ENCODE measurements at regions not wholly inside any gene's neighbourhood (a gene's known extent, or its start where the extent isn't known, plus 50 kb on each side); places are given as distances from the start of the nearest gene placed in this dataset.
"Not testable (repeated sequence)": the region's sequence is repeated elsewhere in the genome, so short reads cannot be mapped to it uniquely, and the experiment has no call there.

DNA sequence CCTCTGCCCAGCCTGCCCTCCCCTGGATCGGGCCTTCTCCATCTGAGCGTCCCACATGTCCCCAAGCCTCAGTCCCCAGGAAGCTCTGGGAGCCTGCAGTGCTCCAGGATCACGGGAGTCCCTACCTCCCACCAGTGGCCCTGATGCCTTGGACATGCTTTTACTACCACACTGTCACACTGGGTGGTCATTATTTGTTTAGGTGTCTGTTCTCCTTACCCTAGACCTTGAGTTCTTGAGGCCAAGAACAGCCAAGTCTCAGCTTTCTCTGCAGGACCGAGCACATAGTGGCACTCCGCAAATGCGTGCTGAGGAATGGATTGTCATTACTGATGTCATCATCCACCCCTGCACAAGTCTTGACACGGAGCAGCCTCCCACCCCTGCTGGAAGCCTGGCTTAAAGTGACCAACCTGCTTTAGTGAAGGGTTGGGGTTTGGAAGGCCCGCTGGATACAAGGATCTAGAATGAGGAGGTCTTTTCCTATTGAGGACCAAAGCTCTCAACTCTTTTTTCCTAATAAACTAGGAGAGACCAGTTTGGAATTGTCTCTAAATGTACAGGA, 132.9 kb upstream of the CRHR1 start:
- DNase-seq: no peak

GRCh38 chr17:45653616-45654015, 130.5 kb upstream of the CRHR1 start:
- no peak for DNase-seq

DNA sequence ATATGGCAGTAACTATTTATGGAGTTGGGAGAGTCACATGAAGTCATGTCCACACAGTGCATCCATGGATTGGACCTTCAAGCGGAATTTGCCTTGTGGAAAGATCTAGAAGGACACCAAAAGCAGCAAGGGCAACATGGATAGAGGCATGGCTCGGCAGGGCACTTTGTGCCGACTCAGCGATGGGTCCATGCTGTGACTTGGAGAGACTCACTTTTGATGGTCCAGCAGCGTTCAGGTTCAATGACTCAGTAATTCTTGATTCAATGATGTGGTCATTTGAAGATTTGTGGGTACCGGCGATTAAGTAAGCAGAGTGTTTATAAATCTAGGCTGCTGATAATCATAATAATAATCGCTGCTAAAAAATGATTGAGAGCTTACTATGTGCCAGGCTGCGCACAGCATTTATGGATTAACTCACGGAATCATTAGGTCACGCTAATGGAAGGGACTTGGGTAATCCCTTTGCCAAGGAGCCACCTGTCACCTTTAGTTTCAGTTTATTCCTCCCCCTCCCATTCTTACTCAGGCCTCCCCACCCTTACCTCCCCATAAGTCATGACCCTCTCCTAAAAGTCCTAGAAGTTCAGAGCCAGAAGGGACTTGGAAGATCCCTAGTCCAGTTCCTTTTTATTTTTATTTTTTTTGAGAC, 127.5 kb upstream of the CRHR1 start:
- DNase-seq: no peak

- DNase-seq: no peak
Measured at GRCh38 chr17:45660474-45660873, 123.6 kb upstream of the CRHR1 start.

- DNase-seq: no peak
Measured at GRCh38 chr17:45662432-45662831, 121.7 kb upstream of the CRHR1 start.

- DNase-seq: no peak
Measured at GRCh38 chr17:45663772-45664171, 120.3 kb upstream of the CRHR1 start.

- DNase-seq: no peak
Measured at GRCh38 chr17:45664921-45665320, 119.2 kb upstream of the CRHR1 start.

DNA sequence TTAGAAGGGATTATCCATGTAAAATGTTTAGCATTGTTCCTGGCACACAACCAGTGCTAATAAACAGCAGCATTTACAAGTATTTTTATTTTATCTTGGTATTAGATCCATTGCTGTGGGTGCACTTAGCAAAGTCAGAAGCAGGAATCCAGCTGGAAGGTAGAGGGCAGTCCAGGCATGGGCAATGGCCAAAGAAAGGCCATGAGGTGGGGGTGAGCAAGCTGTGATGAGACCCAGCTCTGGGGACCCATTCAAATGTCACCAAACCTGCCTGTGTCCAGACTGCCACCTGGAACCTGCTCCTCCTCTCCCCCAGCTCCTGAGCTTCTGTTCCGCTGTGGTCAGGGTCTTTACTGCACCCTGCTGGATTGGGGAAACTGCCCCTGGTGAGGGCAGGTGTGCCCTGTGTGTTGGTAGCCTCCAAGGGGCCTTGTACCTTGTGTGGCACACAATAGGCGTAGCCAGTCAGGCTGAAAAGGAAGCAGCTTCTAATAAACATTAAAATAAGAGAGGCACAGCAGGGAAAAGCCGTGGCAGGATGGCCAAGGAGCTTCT, 118.0 kb upstream of the CRHR1 start:
- no peak for DNase-seq

GRCh38 chr17:45666641-45667040, 117.5 kb upstream of the CRHR1 start:
- no peak for DNase-seq

- no peak for DNase-seq
Measured at GRCh38 chr17:45667591-45668171, 116.4 kb upstream of the CRHR1 start.

DNA sequence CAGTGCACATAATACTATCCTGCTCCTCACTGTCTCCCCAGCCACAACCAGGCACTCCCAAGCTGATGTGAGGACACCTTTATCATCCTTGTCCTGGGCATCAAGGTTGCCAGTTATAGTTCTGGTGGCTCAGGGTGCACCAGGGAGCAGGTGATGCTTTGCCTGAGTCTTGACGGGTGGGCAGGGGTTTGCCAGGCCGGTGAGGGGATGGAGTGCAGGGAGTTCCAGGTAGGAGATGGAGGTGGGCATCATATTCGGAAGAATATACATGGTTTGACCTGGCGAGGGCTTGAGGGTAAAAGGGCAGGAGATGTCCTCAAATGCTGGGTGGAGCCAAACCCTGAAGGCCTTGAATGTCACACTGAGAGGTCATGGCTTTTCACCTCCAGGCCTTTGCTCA, 115.8 kb upstream of the CRHR1 start:
- no peak for DNase-seq

GRCh38 chr17:45672301-45672700, 111.8 kb upstream of the CRHR1 start:
- no peak for DNase-seq

DNA sequence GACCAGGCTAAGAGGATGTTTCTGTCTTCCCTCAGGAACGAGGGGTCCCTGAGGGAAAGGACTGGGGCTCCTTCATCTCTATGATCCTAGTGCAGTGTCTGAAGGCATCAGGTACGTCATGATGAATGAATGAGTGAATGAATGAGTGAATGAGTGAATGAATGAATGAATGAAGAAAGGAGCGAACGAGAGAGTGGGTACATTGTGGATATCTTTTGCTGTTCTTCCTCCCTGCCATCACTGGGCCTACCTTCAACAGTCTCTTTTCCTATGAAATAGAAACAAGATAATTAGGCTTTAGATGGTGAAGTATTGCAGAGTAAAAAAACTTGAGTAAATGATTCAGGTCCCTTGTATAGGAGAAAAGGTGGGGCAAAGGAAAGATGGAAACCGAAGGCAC, 111.3 kb upstream of the CRHR1 start:
- DNase-seq: no peak

DNA sequence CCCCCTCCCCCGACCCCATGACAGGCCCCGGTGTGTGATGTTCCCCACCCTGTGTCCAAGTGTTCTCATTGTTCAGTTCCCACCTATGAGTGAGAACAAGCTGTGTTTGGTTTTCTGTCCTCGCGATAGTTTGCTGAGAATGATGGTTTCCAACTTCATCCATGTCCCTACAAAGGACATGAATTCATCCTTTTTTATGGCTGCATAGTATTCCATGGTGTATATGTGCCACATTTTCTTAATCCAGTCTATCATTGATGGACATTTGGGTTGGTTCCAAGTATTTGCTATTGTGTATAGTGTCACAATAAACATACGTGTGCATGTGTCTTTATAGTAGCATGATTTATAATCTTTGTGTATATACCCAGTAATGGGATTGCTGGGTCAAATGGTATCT, 110.4 kb upstream of the CRHR1 start:
- DNase-seq: not testable (repeated sequence)

DNA sequence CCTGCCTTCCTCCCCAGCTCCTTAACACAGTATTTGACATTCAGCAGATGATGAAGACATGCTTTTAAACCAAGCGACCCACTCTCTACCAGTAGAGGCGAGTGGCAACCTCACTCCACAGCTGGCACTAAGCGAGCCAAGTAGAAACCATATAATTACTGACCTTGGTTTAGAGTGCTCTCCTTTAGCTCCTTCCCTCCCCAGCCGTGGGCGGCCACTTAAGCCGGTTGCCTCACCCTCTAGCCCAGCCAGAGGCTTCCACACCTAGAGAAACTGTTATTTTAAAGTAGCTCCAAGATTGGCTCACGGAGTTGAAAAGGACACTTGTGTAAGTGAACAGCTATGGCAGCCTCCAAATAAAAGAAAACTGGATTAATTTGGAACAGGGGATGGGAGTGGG, 109.1 kb upstream of the CRHR1 start:
- DNase-seq: no peak

DNA sequence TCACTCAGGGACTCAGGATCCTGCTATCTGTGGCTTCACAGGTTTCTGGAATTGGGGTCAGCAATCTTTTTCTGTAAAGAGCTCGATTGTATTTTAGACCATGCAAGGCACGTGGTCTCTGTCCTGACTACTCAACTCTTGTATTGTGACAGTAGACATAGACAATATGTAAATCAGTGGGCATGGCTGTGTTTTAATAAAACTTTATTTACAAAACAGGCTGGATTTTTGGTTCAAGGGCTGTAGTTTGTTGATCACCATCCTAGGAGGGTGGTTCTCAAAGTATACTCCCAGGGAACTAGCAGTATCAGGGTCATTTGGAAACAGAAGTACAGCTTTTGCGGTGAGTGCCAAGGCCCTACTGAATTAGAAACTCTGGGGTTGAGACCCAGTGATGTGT, 108.2 kb upstream of the CRHR1 start:
- no peak for DNase-seq

- DNase-seq: no peak
Measured at GRCh38 chr17:45676695-45677094, 107.4 kb upstream of the CRHR1 start.

GRCh38 chr17:45677770-45678169, 106.3 kb upstream of the CRHR1 start:
- no peak for DNase-seq

- no peak for DNase-seq
Measured at GRCh38 chr17:45679426-45679825, 104.7 kb upstream of the CRHR1 start.

DNA sequence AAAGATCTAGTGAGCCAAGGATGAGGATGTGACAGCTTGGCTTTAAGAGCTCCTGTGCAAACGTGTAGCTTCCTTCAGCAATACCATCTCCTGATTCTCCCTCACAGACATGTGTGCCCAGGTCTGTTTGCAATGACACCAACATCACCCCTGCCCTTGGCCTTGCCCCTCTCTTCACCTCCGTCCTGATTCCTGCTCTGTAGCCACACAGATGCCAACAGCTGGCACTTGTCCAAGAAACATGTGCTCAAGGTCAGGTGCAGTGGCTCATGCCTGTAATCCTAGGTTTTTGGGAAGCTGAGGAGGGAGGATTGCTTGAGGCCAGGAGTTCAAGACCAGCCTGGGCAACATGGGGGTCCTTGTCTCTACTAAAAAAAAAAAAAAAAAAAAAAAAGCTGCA, 103.8 kb upstream of the CRHR1 start:
- DNase-seq: no peak

DNA sequence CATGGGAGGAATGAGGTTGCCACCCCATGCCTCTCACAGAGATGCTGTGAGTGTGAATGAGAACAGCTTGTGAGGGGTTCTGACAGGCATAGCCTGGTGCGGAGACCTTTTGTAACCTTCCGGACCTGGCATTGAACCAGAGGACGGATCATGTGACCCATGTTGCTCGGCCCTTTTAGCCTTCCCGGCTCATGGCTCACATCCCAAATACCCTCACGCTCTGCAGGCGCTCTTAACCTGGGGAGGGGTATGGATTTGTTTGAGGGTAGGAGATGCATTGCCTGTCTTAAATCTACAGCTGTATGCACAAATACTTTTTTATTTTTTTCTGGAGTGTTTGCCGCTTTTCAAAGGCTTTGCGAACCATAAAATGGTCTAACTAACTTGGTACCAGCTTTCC, 102.4 kb upstream of the CRHR1 start:
- DNase-seq: no peak

DNA sequence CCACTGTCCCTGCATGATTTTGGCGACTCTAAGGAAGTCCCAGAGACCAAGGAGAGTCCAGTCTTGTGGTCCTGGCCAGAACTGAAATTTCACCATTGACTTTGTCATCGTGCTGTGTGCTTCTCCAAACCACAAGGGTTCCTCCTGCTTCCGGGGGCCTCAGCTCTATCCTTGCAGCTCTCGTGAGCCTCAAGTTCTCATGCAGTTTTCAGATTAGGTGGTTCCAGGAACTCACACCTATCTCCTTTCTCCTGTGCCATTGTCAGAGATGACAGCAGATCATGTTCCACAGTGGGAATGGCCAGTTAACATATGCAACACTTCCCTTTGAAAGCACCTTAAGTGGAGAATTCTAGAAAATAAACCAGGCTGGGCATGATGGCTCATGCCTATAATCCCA, 97.9 kb upstream of the CRHR1 start:
- DNase-seq: no peak

- no peak for DNase-seq
Measured at GRCh38 chr17:45687594-45687993, 96.5 kb upstream of the CRHR1 start.

- no peak for DNase-seq
Measured at GRCh38 chr17:45688353-45688752, 95.8 kb upstream of the CRHR1 start.

GRCh38 chr17:45688820-45689219, 95.3 kb upstream of the CRHR1 start:
- no peak for DNase-seq

All from stimulated activated CD4-positive, alpha-beta T cell treated with anti-CD3 and anti-CD28 coated beads, Interleukin-12 subunit alpha, Interleukin-12 subunit beta, amount 100 ng/mL, for 4 hours (primary cell).